ENCODE measurements at regions not wholly inside any gene's neighbourhood (a gene's known extent, or its start where the extent isn't known, plus 50 kb on each side); places are given as distances from the start of the nearest gene placed in this dataset.

DNA sequence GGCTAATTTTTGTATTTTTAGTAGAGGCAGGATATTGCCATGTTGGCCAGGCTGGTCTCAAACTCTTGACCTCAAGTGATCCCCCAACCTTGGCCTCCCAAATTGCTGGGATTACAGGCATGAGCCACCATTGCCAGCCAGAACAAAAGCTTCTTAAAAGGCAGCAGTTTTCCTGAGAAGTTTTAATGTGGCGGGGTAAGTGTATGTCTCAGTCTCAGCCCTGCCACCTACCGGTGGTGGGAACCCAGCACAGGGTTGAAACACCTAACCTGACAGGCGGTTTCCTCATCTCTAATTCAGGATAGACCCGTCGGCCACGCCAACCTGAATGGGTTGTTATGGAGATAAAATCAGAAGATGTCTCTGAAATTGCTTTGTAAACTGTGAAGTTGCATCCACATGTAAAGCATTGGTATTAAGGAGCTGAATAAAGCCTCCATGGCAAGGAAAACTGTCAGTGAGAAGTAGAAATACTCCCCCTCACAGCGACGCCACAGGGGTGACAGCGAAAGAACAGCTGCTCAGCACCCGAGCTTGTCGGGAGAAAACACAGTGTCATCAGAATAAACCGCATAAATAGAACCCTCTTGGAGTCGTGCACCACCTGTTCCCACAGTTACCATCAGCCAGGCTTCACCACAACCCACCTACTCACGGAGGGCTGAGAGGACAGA, 165.9 kb upstream of the NCAM1 start:
- TF ChIP-seq CTCF (IDR thresholded peaks at IDR 0.05; ENCODE audit: insufficient read depth, low read depth, low read length, missing control alignments) = peak; percentile 76
- DNase-seq (ENCODE audit: low read depth) = peak; percentile 58
- H3K4me3 ChIP-seq (ENCODE audit: low read depth, low read length) = no peak overlapping the region

DNA sequence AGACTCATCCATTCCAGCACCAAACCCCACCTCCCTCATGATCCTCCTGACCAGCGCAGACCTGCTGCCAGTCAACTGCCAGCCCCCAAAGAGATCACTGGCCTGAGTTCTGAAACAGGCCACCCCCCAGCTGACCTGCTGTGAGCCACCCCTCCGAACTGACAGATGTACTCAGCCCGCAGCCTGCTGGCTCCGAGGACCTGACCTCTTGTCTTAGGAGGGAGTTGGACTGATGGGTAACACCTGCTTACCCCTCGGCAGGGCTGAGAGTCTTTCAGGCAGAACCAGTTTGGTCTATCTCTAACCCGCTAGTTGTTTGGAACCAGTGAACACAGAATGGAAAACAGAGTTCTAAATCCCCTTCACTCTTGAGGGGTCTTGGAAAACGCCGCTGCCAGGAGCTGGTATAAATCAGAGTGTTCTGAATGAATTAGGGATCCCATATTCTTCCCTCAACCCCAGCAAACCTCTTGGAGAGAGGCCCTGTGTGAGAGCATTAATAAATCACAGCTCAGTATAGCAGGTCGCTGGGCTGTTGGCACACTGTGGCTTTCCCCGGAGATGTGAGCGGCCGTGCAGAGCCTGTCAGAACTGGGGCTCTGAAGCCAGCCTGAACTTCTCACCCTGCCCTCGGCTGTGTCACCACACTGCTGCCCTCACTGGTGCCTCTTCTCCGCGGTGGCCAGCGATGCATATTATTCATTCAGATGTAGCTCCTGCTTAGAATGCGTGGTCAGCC, 165.1 kb upstream of the NCAM1 start:
- DNase-seq (ENCODE audit: low read depth) = no peak
- no peak for TF ChIP-seq CTCF (IDR thresholded peaks at IDR 0.05; ENCODE audit: insufficient read depth, low read depth, low read length, missing control alignments)
- no peak overlapping the region for H3K4me3 ChIP-seq (ENCODE audit: low read depth, low read length)

- TF ChIP-seq CTCF (IDR thresholded peaks at IDR 0.05; ENCODE audit: insufficient read depth, low read depth, low read length, missing control alignments) = no peak
- no peak overlapping the region for H3K4me3 ChIP-seq (ENCODE audit: low read depth, low read length)
- DNase-seq (ENCODE audit: low read depth) = no peak
These were observed 164.1 kb upstream of the NCAM1 start for GRCh38 chr11:112797092-112797491.

DNA sequence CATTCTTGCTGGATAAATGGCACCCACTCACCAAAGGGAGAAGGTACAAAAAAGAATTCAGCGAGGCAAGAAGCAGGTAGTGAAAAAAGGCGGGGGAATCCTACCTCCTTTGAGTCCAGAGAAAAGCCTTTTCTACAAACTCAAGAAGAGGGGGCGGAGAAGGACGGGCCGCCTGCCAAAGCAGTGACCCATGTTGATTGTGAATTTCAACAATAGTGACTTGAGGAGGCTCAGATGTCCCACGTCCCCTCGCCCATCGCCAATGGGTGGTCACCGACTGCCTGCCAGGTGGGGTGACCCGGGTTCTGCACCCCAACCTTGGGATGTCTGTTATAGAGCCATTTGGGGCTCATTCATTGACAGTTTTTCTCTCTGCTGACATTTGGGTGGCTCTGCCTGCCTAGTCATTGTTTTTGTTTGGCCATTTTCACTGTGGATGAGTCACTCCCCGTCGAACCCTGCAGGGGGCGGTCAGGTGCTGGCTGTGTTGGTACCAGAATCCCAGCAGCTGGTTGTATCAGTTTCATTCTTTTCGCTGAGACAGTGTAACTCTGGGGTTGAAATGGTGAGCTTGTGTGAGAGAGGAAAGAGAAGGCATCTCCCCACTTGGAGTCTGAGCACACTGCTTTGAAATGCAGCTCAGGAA, 163.4 kb upstream of the NCAM1 start:
- peak; percentile 55 for DNase-seq (ENCODE audit: low read depth)
- no peak overlapping the region for H3K4me3 ChIP-seq (ENCODE audit: low read depth, low read length)
- peak; percentile 59 for TF ChIP-seq CTCF (IDR thresholded peaks at IDR 0.05; ENCODE audit: insufficient read depth, low read depth, low read length, missing control alignments)

DNA sequence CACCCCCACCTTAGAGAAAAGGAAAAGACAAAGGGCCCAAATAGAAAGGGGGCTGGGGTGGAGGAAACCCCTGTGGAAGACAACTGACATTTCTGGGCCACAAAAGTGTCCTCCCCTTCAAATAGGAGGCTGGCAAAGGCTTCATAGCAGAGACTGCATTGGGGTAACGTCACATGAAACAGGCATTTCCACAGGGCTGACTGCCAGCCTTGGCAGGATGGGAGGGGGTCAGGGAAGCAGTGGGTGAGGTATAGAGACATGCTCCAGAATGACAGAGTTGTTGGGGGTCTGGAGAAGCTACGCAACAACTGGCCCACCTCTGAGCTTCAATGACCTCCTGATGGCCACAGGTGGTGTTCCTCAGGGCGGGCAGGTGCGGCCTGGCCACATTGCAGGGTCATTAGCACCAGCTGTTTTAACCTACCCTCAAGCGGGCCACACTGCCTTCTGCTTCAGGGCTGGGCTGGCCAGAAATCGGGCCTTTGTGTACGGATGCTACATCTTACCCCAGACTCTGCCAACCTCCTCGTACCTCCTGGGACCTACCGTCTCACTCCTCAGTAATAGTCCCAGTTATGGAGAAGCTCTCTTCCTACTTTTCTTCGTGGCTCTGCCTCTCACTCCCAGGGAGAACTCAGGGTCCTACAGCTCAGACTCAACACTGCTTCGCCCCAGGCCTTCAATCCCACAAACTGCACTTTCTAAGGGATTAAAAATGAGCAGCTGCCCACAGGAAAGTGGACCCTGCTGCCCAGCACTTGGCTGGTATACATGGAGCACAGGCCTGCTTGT, 160.0 kb upstream of the NCAM1 start:
- no peak overlapping the region for H3K4me3 ChIP-seq (ENCODE audit: low read depth, low read length)
- no peak for TF ChIP-seq CTCF (IDR thresholded peaks at IDR 0.05; ENCODE audit: insufficient read depth, low read depth, low read length, missing control alignments)
- no peak for DNase-seq (ENCODE audit: low read depth)

DNA sequence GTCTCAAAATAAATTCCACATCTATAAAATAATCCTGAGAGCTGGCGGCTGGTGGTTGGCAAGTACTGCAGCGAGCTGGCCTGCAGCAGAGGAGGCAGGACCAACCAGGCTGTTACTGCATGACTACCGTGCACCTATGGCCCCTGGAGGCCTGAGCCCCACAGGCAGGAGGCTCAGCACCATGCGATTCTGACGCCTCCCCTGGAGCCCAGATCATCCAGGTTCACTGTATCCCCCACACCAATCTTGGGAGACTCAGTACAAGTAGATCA, 159.5 kb upstream of the NCAM1 start:
- no peak for DNase-seq (ENCODE audit: low read depth)
- no peak for TF ChIP-seq CTCF (IDR thresholded peaks at IDR 0.05; ENCODE audit: insufficient read depth, low read depth, low read length, missing control alignments)
- H3K4me3 ChIP-seq (ENCODE audit: low read depth, low read length) = no peak overlapping the region
